ENCODE measurements at regions not wholly inside any gene's neighbourhood (a gene's known extent, or its start where the extent isn't known, plus 50 kb on each side); places are given as distances from the start of the nearest gene placed in this dataset.

- TF ChIP-seq ZNF507 (tag; conservative IDR thresholded peaks at IDR 0.05) (no peak), ZBTB9 (CRISPR knock-in tag; IDR thresholded peaks at IDR 0.05) (no peak), TEAD1 (CRISPR knock-in tag; IDR thresholded peaks at IDR 0.05) (no peak), ZNF584 (CRISPR knock-in tag; IDR thresholded peaks at IDR 0.05; ENCODE audit: low read depth) (no peak), YBX1 (IDR thresholded peaks at IDR 0.05) (no peak), FOXP1 (CRISPR knock-in tag; IDR thresholded peaks at IDR 0.05) (no peak), TAF1 (IDR thresholded peaks at IDR 0.05; ENCODE audit: control insufficient read depth, extremely low read depth, insufficient read depth, low read length, severe bottlenecking) (no peak), PHF8 (IDR thresholded peaks at IDR 0.05; ENCODE audit: borderline replicate concordance, low read length) (no peak), ZNF766 (CRISPR knock-in tag; conservative IDR thresholded peaks at IDR 0.05) (no peak), XRCC5 (IDR thresholded peaks at IDR 0.05; ENCODE audit: low read depth, low read length) (no peak), MXD1 (CRISPR knock-in tag; IDR thresholded peaks at IDR 0.05; ENCODE audit: borderline replicate concordance, poor library complexity, severe bottlenecking) (no peak)
Observed at GRCh38 chrX:34341258-34341657, 209.1 kb upstream of the FAM47A start (continued).

- CTCF ChIA-PET (ENCODE audit: low intra/inter-chr PET ratio), result no interaction called here
- no peak for FAIRE-seq
- no peaks in the 10 kb centered on the region for H3K27me3 ChIP-seq (ENCODE audit: control insufficient read depth in 2 of 2, insufficient read depth in 2 of 2, low read length in 2 of 2)
- TF ChIP-seq ZNF316 (IDR thresholded peaks at IDR 0.05), result peak; percentile 67
- no peak for TF ChIP-seq ESRRB (CRISPR knock-in tag; IDR thresholded peaks at IDR 0.05; ENCODE audit: borderline replicate concordance)
- peak; percentile 81 for TF ChIP-seq MAFF (IDR thresholded peaks at IDR 0.05; ENCODE audit: low read length)
- TF ChIP-seq ZNF780A (CRISPR knock-in tag; IDR thresholded peaks at IDR 0.05), result no peak
- peak; percentile 59 for TF ChIP-seq MAFG (tag; conservative IDR thresholded peaks at IDR 0.05)
- TF ChIP-seq GTF2F1 (IDR thresholded peaks at IDR 0.05; ENCODE audit: low read depth, low read length), result no peak
- TF ChIP-seq ARID4B (CRISPR knock-in tag; IDR thresholded peaks at IDR 0.05), result no peak
- TF ChIP-seq TRIM28 (IDR thresholded peaks at IDR 0.05), result no peak
Observed at GRCh38 chrX:34338046-34338445, 205.9 kb upstream of the FAM47A start.

More at GRCh38 chrX:34338046-34338445, 205.9 kb upstream of the FAM47A start:
- H3K4me3 ChIP-seq, result no peak overlapping the region
- no peaks in the 10 kb centered on the region for H3K36me3 ChIP-seq (ENCODE audit: control insufficient read depth, insufficient read depth, low read length)
- intact Hi-C loops (cut with micrococcal nuclease) (no loop called here), in situ Hi-C loops (cut with MboI) (no loop called here)
- no peak overlapping the region for H3K9ac ChIP-seq (ENCODE audit: insufficient read depth in 1 of 2, low read depth in 2 of 2, low read length in 2 of 2)
- no peaks in the 10 kb centered on the region for H3K9me3 ChIP-seq (replicated peaks; ENCODE audit: control insufficient read depth, insufficient read depth, low read depth, low read length)
- no TSS peak for BruUV-seq (replicated peaks)
- ATAC-seq (no peak), DNase-seq (ENCODE audit: extremely low read depth in 1 of 4, low spot score in 3 of 4) (no peak)
- POLR2A ChIA-PET, result no interaction called here
- no peaks in the 10 kb centered on the region for H3K79me2 ChIP-seq (ENCODE audit: control insufficient read depth, insufficient read depth, low read length)
- H4K20me1 ChIP-seq (replicated peaks; ENCODE audit: control insufficient read depth, insufficient read depth, low read length), result no peaks in the 10 kb centered on the region
- no peak overlapping the region for H3K4me2 ChIP-seq (ENCODE audit: insufficient read depth, low read length)
- H2AFZ ChIP-seq (ENCODE audit: low read depth, low read length), result no peak overlapping the region
- H3K9me1 ChIP-seq (ENCODE audit: control insufficient read depth, insufficient read depth, low read length), result no peaks in the 10 kb centered on the region
- no peaks in the 10 kb centered on the region for H3K4me1 ChIP-seq (replicated peaks in 1 of 2; ENCODE audit: control insufficient read depth in 2 of 2, insufficient read depth in 2 of 2, low read length in 2 of 2)
- no peak overlapping the region for H3K27ac ChIP-seq (ENCODE audit: extremely low read depth, low read depth, low read length)

Data from K562 (cell line).